WTC11 (cell line): ENCODE measurements at regions not wholly inside any gene's neighbourhood (a gene's known extent, or its start where the extent isn't known, plus 50 kb on each side); places are given as distances from the start of the nearest gene placed in this dataset.

Experiments used
- ATAC-seq: fragments of 200-7000 bp; cut with Tn5 transposase; 2 replicates; pipeline ENCODE4 v1.10.0; 2021; ENCODE audit warnings: mild to moderate bottlenecking, moderate library complexity
- CTCF ChIA-PET: fragments of 300-600 bp; sonication (Branson Sonifier 250); formaldehyde crosslinking; loops from one replicate; lab custom pipeline; 2021; ENCODE audit warnings: antibody characterized with exemption; lab: Charles Lee
- POLR2A ChIA-PET: fragments of 350-600 bp; sonication (Branson Sonifier 250); formaldehyde crosslinking; loops from one replicate; lab custom pipeline; 2021; ENCODE audit warnings: antibody characterized with exemption; lab: Charles Lee
- DNase-seq: peaks from one replicate; pipeline ENCODE4 v3.0.0; 2021; ENCODE audit warnings: low spot score
- H3K27ac Mint-ChIP-seq: 2 replicates; pipeline ENCODE4 v1.8.0; 2021; ENCODE audit warnings: mixed read lengths
- H3K27me3 Mint-ChIP-seq: 2 replicates; pipeline ENCODE4 v1.8.0; 2021; ENCODE audit warnings: low read depth, mild to moderate bottlenecking, moderate library complexity, mixed read lengths
- H3K36me3 Mint-ChIP-seq: 2 replicates; pipeline ENCODE4 v1.8.0; 2021; ENCODE audit warnings: mixed read lengths
- H3K4me1 Mint-ChIP-seq: 2 replicates; pipeline ENCODE4 v1.8.0; 2022; ENCODE audit warnings: mixed read lengths
- H3K4me3 Mint-ChIP-seq: 2 replicates; pipeline ENCODE4 v1.8.0; 2021; ENCODE audit warnings: mild to moderate bottlenecking, moderate library complexity, mixed read lengths
- H3K9me3 Mint-ChIP-seq: 2 replicates; pipeline ENCODE4 v1.8.0; 2021; ENCODE audit warnings: mixed read lengths
- AFF4 ChIP-seq: sonication (generic); formaldehyde crosslinking; IDR thresholded peaks from 2 replicates; pipeline ENCODE4 v1.8.1; 2023; ENCODE audit warnings: mild to moderate bottlenecking, missing genetic modification reagents, borderline replicate concordance
- ARID4B ChIP-seq: sonication (generic); formaldehyde crosslinking; IDR thresholded peaks from 2 replicates; pipeline ENCODE4 v1.8.0; 2023; ENCODE audit warnings: missing genetic modification reagents, mild to moderate bottlenecking, borderline replicate concordance
- ATF3 ChIP-seq: sonication (generic); formaldehyde crosslinking; conservative IDR thresholded peaks from 2 replicates; pipeline ENCODE4 v1.8.1; 2022; ENCODE audit warnings: mild to moderate bottlenecking, missing genetic modification reagents
- CREM ChIP-seq: sonication (generic); formaldehyde crosslinking; IDR thresholded peaks from 2 replicates; pipeline ENCODE4 v1.8.1; 2022; ENCODE audit warnings: mild to moderate bottlenecking, missing genetic modification reagents, moderate library complexity
- E2F4 ChIP-seq: sonication (generic); formaldehyde crosslinking; IDR thresholded peaks from 2 replicates; pipeline ENCODE4 v1.8.1; 2022; ENCODE audit warnings: low read depth, mild to moderate bottlenecking, moderate library complexity, missing genetic modification reagents, borderline replicate concordance
- FOXP4 ChIP-seq: sonication (generic); formaldehyde crosslinking; IDR thresholded peaks from 2 replicates; pipeline ENCODE4 v1.8.0; 2022; ENCODE audit warnings: mild to moderate bottlenecking, missing genetic modification reagents
- IRF1 ChIP-seq: sonication (generic); formaldehyde crosslinking; IDR thresholded peaks from 2 replicates; pipeline ENCODE4 v1.8.0; 2023; ENCODE audit warnings: missing genetic modification reagents
- JAZF1 ChIP-seq: fragments of 250-450 bp; sonication (Bioruptor Pico); IDR thresholded peaks from 2 replicates; pipeline ENCODE4 v1.9.0; 2021; ENCODE audit warnings: moderate library complexity, mild to moderate bottlenecking, inconsistent platforms
- NR2C2 ChIP-seq: sonication (generic); formaldehyde crosslinking; IDR thresholded peaks from 2 replicates; pipeline ENCODE4 v1.8.0; 2022; ENCODE audit warnings: mild to moderate bottlenecking, missing genetic modification reagents
- SP1 ChIP-seq: sonication (generic); formaldehyde crosslinking; conservative IDR thresholded peaks from 2 replicates; pipeline ENCODE4 v1.8.1; 2022; ENCODE audit warnings: missing genetic modification reagents
- STAT6 ChIP-seq: sonication (generic); formaldehyde crosslinking; conservative IDR thresholded peaks from 2 replicates; pipeline ENCODE4 v1.8.1; 2023; ENCODE audit warnings: mild to moderate bottlenecking, low read depth, missing genetic modification reagents, moderate library complexity
- USF1 ChIP-seq: sonication (generic); formaldehyde crosslinking; IDR thresholded peaks from 2 replicates; pipeline ENCODE4 v1.8.0; 2022; ENCODE audit warnings: mild to moderate bottlenecking, missing genetic modification reagents
- USF2 ChIP-seq: sonication (generic); formaldehyde crosslinking; IDR thresholded peaks from 2 replicates; pipeline ENCODE4 v1.8.1; 2023; ENCODE audit warnings: mild to moderate bottlenecking, missing genetic modification reagents, moderate library complexity
- ZMAT4 ChIP-seq: fragments of 250-450 bp; sonication (Bioruptor Pico); IDR thresholded peaks from 2 replicates; pipeline ENCODE4 v1.9.0; 2021; ENCODE audit warnings: mild to moderate bottlenecking
- ZNF512 ChIP-seq: sonication (generic); formaldehyde crosslinking; IDR thresholded peaks from 2 replicates; pipeline ENCODE4 v1.8.1; 2022; ENCODE audit warnings: missing genetic modification reagents, borderline replicate concordance
- ZNF671 ChIP-seq: fragments of 250-450 bp; sonication (Bioruptor Pico); IDR thresholded peaks from 2 replicates; pipeline ENCODE4 v1.8.0; 2021; ENCODE audit warnings: mild to moderate bottlenecking

- TF ChIP-seq USF2 (CRISPR knock-in tag), result no peak
- no peak for TF ChIP-seq IRF1 (CRISPR knock-in tag)
- no peak for TF ChIP-seq STAT6 (CRISPR knock-in tag)
- TF ChIP-seq ZNF671 (CRISPR knock-in tag), result no peak
- TF ChIP-seq SP1 (CRISPR knock-in tag), result no peak
- no peak for TF ChIP-seq ATF3 (CRISPR knock-in tag)
- TF ChIP-seq USF1 (CRISPR knock-in tag), result no peak
- TF ChIP-seq ZMAT4, result no peak
- TF ChIP-seq ARID4B (CRISPR knock-in tag), result no peak
- no peak for TF ChIP-seq FOXP4 (CRISPR knock-in tag)
These were observed 354.5 kb upstream of the FOXG1 start (continued) for GRCh38 chr14:28412077-28412476.

GRCh38 chr14:28426960-28427359 is 339.6 kb upstream of the FOXG1 start:
- TF ChIP-seq JAZF1 (CRISPR knock-in tag) (no peak), AFF4 (CRISPR knock-in tag) (no peak), E2F4 (CRISPR knock-in tag) (no peak), NR2C2 (CRISPR knock-in tag) (no peak), ZNF512 (CRISPR knock-in tag) (no peak), CREM (CRISPR knock-in tag) (no peak)
- Mint-ChIP-seq H3K27me3 (no peaks in the 10 kb centered on the region; the same call in 1 of the 2 replicates), H3K27ac (no peak overlapping the region), H3K4me3 (no peak overlapping the region), H3K36me3 (peaks cover 17% of the 10 kb centered on the region), H3K9me3 (peaks cover 26% of the 10 kb centered on the region), H3K4me1 (no peaks in the 10 kb centered on the region)
- ChIA-PET CTCF (no interaction called here), POLR2A (no interaction called here)
- DNase-seq (no peak), ATAC-seq (no peak)
